ENCODE measurements at regions not wholly inside any gene's neighbourhood (a gene's known extent, or its start where the extent isn't known, plus 50 kb on each side); places are given as distances from the start of the nearest gene placed in this dataset.

- TF ChIP-seq CTCF (IDR thresholded peaks at IDR 0.05; ENCODE audit: low read depth, low read length) (no peak), EZH2phosphoT487 (IDR thresholded peaks at IDR 0.05; ENCODE audit: low read depth) (no peak)
Observed at GRCh38 chr11:10387206-10388083, 67.6 kb upstream of the AMPD3 start.

All from OCI-LY3 (cell line).